ENCODE measurements at regions not wholly inside any gene's neighbourhood (a gene's known extent, or its start where the extent isn't known, plus 50 kb on each side); places are given as distances from the start of the nearest gene placed in this dataset.
"Not testable (repeated sequence)": the region's sequence is repeated elsewhere in the genome, so short reads cannot be mapped to it uniquely, and the experiment has no call there.

DNA sequence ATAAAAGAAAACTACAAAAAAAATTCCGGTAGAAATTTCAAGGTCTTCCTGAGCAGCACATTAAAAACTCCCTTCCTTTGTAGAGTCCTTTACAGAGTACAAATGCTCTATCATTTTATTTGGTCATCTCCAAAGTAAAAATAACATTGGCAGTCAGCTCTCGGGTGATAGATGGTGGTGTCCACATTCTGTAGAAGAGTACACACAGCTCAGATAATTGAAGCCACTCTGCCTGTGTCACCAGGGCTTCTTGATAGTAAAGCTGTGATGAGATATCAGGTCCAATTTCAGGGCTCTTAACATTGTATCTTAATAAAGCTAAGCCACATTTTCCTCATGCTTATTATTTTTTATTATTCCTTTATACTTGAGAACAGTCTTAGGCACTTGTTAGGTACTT, 371.6 kb downstream of the TAFA4 start:
- H3K27ac Mint-ChIP-seq = no peak overlapping the region
- peaks cover 4% of the 10 kb centered on the region for H3K9me3 Mint-ChIP-seq (ENCODE audit: low read depth)
- no peaks in the 10 kb centered on the region for H3K27me3 Mint-ChIP-seq
- H3K4me3 Mint-ChIP-seq (ENCODE audit: low read depth) = no peak overlapping the region
- DNase-seq (ENCODE audit: low spot score, unreplicated experiment) = no peak
- TF ChIP-seq, protein P1, sequence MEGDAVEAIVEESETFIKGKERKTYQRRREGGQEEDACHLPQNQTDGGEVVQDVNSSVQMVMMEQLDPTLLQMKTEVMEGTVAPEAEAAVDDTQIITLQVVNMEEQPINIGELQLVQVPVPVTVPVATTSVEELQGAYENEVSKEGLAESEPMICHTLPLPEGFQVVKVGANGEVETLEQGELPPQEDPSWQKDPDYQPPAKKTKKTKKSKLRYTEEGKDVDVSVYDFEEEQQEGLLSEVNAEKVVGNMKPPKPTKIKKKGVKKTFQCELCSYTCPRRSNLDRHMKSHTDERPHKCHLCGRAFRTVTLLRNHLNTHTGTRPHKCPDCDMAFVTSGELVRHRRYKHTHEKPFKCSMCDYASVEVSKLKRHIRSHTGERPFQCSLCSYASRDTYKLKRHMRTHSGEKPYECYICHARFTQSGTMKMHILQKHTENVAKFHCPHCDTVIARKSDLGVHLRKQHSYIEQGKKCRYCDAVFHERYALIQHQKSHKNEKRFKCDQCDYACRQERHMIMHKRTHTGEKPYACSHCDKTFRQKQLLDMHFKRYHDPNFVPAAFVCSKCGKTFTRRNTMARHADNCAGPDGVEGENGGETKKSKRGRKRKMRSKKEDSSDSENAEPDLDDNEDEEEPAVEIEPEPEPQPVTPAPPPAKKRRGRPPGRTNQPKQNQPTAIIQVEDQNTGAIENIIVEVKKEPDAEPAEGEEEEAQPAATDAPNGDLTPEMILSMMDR (IDR thresholded peaks at IDR 0.05; ENCODE audit: unreplicated experiment) = no peak
- H3K4me1 Mint-ChIP-seq (ENCODE audit: low read depth) = no peaks in the 10 kb centered on the region
- H3K36me3 Mint-ChIP-seq (ENCODE audit: insufficient read depth) = no peaks in the 10 kb centered on the region

DNA sequence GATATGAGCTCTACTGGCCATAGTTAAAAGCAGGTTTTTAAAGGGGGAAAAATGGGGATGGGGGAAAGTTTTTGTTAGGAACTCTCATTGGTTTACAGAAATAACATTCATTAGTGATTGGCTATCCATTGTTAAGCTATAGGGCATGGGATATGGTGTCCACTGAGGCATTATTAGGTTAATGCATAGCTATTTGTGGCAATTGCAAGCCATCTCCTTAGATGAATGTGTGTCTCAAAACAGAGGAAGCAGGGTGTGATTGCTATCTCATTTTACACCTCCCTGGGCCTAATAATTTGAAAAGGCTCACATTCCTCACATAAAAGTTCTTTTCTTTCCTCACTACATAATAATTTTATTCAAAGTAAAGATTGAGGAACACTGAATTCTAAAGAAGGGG, 396.6 kb downstream of the TAFA4 start:
- Mint-ChIP-seq H3K9me3 (ENCODE audit: low read depth) (peaks cover 5% of the 10 kb centered on the region), H3K27me3 (no peaks in the 10 kb centered on the region), H3K4me3 (ENCODE audit: low read depth) (no peak overlapping the region), H3K4me1 (ENCODE audit: low read depth) (peaks cover 11% of the 10 kb centered on the region), H3K36me3 (ENCODE audit: insufficient read depth) (no peaks in the 10 kb centered on the region), H3K27ac (no peak overlapping the region)
- DNase-seq (ENCODE audit: low spot score, unreplicated experiment) = no peak
- TF ChIP-seq, protein P1 (IDR thresholded peaks at IDR 0.05; ENCODE audit: unreplicated experiment) = no peak

DNA sequence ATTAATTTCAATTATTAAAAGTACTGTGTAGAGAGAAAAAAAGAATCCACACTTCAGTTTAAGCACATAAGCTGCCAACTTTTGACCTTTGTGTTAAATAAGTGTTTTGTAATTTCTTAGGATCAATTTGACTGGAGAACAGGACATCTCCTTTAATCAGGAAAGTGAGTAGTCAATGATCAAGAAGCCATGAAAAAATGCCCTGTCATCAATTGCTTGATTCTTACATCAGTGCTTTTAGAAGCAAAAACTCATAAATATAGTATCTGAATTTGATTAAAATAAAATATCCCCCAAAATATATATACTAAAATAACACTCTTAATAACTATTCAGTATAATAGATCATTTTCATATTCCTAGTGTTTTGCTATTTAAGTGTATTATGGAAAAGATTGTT, 409.0 kb downstream of the TAFA4 start:
- no peak overlapping the region for H3K4me3 Mint-ChIP-seq (ENCODE audit: low read depth)
- H3K4me1 Mint-ChIP-seq (ENCODE audit: low read depth) = no peaks in the 10 kb centered on the region
- H3K36me3 Mint-ChIP-seq (ENCODE audit: insufficient read depth) = no peaks in the 10 kb centered on the region

DNA sequence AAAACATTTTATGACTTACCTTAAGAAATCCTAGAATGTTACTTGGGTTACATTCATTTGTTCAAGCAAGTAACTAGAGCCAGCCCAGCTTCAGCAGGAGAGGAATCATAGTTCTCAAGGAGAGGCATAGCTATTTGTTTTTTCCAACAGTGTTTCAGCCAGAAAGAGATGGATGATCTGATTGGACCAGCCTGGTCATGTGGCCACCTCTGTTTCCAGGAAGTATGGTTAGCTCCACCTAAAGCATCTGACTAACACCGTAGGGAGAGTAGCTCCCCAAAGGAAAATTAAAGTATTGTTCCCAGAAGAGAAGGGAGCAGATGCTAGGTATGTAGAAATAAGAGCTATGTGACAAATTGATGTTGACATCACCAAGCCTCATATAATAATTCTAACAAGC, 417.1 kb downstream of the TAFA4 start:
- no peak for DNase-seq (ENCODE audit: low spot score, unreplicated experiment)
- H3K27me3 Mint-ChIP-seq = no peaks in the 10 kb centered on the region
- H3K4me1 Mint-ChIP-seq (ENCODE audit: low read depth) = peaks cover 3% of the 10 kb centered on the region
- no peaks in the 10 kb centered on the region for H3K36me3 Mint-ChIP-seq (ENCODE audit: insufficient read depth)
- TF ChIP-seq, protein P1 (IDR thresholded peaks at IDR 0.05; ENCODE audit: unreplicated experiment) = no peak
- H3K27ac Mint-ChIP-seq = no peak overlapping the region
- H3K4me3 Mint-ChIP-seq (ENCODE audit: low read depth) = no peak overlapping the region
- no peaks in the 10 kb centered on the region for H3K9me3 Mint-ChIP-seq (ENCODE audit: low read depth)

More for the DNA sequence above, 409.0 kb downstream of the TAFA4 start:
- TF ChIP-seq, protein P1 (IDR thresholded peaks at IDR 0.05; ENCODE audit: unreplicated experiment) = no peak
- Mint-ChIP-seq H3K9me3 (ENCODE audit: low read depth) (no peaks in the 10 kb centered on the region), H3K27me3 (no peaks in the 10 kb centered on the region), H3K27ac (no peak overlapping the region)
- no peak for DNase-seq (ENCODE audit: low spot score, unreplicated experiment)

DNA sequence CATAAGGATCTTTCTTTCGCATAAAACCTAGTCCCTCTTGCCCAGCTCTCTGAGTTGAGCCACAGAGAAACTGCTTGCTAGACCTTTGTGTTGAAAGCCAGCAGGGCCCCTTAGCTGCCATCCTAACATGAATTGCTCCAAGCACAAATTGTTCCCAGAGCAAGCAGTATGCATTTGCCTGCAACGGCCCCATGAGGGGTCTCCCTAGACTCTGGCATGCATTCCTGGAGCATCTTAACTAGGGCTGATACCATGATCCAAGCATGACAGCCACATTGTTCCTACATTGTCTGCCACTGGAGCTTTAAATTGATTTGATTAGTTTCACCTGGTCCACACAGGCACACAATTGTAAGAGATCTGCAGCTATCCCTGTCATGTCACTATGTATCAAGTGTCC, 428.1 kb downstream of the TAFA4 start:
- Mint-ChIP-seq H3K4me3 (ENCODE audit: low read depth) (no peak overlapping the region), H3K36me3 (ENCODE audit: insufficient read depth) (no peaks in the 10 kb centered on the region), H3K27ac (no peak overlapping the region), H3K9me3 (ENCODE audit: low read depth) (no peaks in the 10 kb centered on the region), H3K27me3 (no peaks in the 10 kb centered on the region), H3K4me1 (ENCODE audit: low read depth) (no peaks in the 10 kb centered on the region)
- TF ChIP-seq, protein P1 (IDR thresholded peaks at IDR 0.05; ENCODE audit: unreplicated experiment) = no peak
- no peak for DNase-seq (ENCODE audit: low spot score, unreplicated experiment)

DNA sequence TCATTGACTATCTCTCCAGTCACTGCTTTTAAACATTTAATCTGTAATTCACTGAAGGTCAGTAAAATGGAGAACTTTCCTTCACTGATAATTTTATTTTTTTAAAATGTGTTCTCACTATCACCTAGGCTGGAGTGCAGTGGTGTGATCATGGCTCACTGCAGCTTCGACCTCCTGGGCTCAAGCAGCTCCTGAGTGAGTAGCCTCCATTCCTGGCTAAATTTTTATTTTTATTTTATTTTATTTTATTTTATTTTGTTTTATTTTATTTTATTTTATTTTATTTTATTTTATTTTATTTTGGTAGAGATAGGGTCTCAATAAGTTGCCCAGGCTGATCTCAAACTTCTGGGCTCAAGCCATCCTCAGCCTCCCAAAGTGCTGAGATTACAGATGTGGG, 446.5 kb downstream of the TAFA4 start:
- not testable (repeated sequence) for DNase-seq (ENCODE audit: low spot score, unreplicated experiment); H3K4me1 Mint-ChIP-seq (ENCODE audit: low read depth); H3K27ac Mint-ChIP-seq; H3K27me3 Mint-ChIP-seq; H3K9me3 Mint-ChIP-seq (ENCODE audit: low read depth); H3K4me3 Mint-ChIP-seq (ENCODE audit: low read depth); H3K36me3 Mint-ChIP-seq (ENCODE audit: insufficient read depth)
